D721Med (cell line): ENCODE measurements at regions not wholly inside any gene's neighbourhood (a gene's known extent, or its start where the extent isn't known, plus 50 kb on each side); places are given as distances from the start of the nearest gene placed in this dataset.

ENCODE experiments used
- DNase-seq: peaks from one replicate; pipeline ENCODE4 v3.0.0; 2011; ENCODE audit warnings: low spot score; ENCODE audit not compliant: insufficient read length
- FAIRE-seq: peaks from 2 replicates; lab custom pipeline; 2011; peaks lifted over from hg19 to GRCh38; lab: Jason Lieb, UNC
- TF ChIP-seq, protein P1 (sequence below): IDR thresholded peaks from 2 replicates; pipeline ENCODE4 v1.5.1; 2012; ENCODE audit warnings: mild to moderate bottlenecking, control low read depth; ENCODE audit not compliant: insufficient read depth; ENCODE audit errors: missing control alignments

DNA sequence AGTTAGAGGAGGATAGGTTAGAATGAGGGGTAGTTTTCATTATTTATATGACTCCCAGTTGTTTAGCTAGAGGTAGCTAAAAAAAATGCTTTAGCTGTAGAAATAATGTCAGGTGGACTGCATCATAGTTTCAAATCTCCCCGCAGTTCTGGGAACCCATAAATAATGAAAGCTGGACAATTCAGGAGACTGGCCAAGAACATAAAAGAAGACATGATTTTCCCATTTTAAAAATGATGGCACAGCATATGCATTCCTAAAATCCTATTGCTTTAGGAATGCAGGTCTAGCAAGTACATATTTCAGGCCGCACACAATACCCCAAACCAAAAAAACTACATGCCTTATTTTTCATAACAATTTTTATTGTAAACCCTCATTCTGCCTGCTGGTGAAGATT, 143.3 kb downstream of the CTH start:
- TF ChIP-seq, protein P1, sequence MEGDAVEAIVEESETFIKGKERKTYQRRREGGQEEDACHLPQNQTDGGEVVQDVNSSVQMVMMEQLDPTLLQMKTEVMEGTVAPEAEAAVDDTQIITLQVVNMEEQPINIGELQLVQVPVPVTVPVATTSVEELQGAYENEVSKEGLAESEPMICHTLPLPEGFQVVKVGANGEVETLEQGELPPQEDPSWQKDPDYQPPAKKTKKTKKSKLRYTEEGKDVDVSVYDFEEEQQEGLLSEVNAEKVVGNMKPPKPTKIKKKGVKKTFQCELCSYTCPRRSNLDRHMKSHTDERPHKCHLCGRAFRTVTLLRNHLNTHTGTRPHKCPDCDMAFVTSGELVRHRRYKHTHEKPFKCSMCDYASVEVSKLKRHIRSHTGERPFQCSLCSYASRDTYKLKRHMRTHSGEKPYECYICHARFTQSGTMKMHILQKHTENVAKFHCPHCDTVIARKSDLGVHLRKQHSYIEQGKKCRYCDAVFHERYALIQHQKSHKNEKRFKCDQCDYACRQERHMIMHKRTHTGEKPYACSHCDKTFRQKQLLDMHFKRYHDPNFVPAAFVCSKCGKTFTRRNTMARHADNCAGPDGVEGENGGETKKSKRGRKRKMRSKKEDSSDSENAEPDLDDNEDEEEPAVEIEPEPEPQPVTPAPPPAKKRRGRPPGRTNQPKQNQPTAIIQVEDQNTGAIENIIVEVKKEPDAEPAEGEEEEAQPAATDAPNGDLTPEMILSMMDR, result no peak
- DNase-seq, result no peak
- no peak for FAIRE-seq

DNA sequence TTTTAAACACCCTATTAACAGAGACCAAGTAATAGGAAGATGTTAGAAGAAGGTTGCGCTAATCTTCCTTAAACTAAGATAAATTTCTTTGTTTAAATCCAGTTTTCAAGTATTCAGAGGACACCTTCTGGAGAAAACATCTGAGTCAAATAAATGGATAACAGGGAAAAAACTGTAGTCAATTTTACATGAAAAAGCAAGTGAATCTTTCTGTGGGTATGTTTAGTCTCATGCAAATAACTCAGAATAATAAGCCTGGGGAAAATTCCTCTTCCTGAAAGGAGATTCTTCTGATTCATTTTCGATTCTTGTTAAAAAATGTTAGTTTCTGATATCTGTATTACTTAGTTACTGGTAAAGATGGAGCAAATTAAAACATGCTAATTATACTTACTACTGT, 145.5 kb downstream of the CTH start:
- FAIRE-seq, result no peak
- DNase-seq, result no peak
- TF ChIP-seq, protein P1, result no peak

DNA sequence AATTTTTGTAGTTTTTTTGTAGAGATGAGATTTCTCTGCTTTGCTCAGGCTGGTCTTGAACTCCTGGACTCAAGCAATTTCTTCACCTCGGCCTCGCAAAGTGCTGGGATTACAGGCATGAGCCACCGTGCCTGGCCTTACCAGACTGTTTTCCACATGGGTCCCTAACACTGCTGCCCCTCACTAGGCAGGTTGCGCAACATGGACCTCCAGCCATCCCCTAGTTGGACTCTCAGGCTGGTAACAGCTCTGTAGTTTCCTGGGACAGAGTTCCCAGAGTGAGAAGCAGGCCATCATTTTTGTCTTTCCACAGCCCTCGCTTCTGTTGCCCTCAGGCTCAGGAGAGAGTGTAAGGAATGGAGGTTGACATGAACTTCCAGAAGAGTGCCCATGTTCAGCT, 156.1 kb downstream of the CTH start:
- no peak for DNase-seq
- TF ChIP-seq, protein P1, result no peak
- no peak for FAIRE-seq

DNA sequence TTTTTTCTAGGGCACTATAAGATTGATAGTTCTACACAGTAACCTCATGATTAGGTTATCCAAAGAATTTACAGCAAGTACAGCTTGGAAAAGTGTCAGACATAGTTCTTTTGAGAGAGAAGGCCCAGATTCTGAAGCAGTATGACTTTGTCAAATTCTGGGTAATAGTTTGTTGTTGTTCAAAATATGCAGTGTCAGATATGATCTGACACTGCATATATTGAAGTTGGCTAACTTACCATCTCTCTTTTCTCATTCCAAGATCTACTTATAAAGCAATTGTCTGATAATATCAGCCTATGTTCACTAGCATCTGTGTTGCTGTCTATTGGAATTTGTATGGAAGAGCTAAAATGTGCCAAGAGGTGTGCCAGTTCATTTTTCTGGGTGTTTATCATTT, 160.1 kb downstream of the CTH start:
- TF ChIP-seq, protein P1, result no peak
- DNase-seq, result no peak
- no peak for FAIRE-seq

DNA sequence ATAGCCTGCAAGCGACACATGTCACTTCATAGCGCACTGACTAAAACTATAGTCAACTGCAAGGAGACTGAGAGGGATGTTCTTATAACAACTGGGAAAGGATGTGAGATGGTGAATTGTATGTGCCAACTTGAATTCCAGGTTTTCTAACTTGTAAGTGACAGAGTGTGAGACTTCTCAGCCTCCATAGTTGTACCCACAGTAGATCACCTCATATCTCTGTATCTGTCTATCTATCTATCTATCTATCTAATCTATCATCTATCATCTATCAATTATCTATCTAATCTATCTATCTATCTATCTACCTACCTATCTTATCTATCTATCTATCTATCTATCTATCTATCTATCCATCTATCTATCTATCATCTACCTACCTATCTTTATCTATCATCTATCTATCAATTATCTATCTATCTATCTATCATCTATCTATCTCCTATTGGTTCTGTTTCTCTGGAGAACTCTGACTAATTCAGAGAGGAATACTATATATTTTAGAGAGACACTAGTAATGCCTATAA, 162.3 kb downstream of the CTH start:
- FAIRE-seq (no peak), DNase-seq (no peak)
- TF ChIP-seq, protein P1, result no peak

DNA sequence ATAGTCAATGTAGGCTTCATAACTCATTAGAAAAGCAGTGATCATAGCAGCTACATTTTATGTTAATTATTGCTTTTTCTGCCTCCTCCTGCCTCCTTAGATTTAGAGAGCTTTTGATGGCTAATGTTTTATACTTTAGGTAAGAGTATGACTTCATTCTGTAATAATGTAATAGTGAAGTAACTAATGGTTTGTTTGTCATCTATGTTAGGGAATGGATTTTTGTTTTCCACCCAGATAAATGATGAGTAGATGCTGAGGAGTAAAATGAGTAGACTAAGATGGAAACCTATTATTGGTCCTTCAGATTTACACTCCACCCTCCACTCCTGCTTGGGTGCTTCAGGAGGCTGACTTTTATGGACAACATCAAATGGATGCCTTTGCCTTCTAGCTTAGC, 170.6 kb downstream of the CTH start:
- DNase-seq, result no peak
- TF ChIP-seq, protein P1, result no peak
- FAIRE-seq, result no peak

DNA sequence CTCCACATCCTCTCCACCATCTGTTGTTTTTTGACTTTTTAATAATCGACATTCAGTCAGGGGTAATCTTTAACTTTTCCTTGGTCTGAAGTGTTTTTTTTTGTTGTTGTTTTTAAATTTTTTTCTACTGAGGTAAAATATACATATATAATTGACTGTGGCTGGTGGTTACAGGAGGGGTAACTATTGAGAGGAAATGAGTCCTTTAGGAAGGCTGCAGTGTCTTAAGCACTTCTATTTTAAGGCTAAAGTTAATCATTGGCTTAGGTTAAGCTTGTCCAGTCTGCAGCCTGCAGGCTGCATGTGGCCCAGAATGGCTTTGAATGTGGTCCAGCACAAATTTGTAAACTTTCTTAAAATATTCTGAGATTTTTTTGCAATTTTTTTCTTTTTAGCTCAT, 172.5 kb downstream of the CTH start:
- no peak for DNase-seq
- FAIRE-seq, result no peak
- TF ChIP-seq, protein P1, result no peak
